ENCODE measurements at regions not wholly inside any gene's neighbourhood (a gene's known extent, or its start where the extent isn't known, plus 50 kb on each side); places are given as distances from the start of the nearest gene placed in this dataset.

DNA sequence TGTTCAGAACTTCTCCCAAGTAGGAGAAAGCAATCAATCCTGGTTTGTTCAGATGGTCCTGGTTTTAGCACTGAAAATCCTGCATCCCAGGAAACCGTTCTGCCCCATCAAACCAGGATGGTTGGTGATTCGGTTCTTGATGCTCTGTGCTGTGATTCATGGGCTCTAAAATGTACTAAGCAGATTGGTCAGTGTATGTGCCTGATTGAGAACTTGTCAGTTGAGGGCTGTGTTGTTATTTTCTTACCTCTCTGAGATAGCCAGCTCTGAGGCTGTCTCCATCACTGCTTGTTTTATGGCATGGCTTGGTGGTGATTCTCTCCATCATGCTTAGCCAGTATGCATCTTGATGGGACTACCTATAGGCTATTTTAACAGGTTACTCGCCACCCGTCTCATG is 246.9 kb upstream of the RBFOX1 start:
- ATAC-seq (replicated peaks in 6 of 8) = no peak

DNA sequence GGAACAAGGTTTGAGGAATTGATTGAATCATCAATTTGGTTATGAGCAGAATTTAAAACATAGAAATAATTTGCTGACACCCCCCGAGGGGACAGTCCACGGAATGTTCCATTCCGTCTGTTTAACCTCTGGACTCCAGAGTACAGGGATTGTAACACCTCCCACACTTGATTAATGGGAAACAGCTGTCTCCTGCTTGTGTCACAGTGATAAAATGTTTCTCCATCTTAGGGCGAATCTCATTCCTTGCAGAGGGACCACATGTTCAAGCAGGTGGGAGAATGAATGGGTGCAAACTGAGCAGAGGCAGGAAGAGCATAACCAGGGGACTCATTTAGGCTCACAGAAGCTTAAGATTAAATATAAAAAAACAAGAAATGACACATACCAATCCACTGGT is 249.5 kb upstream of the RBFOX1 start:
- in situ Hi-C loops (cut with MboI; ENCODE audit: low pct_unique_long_range_greater_than_20kb in 2 of 9, low sequenced_read_pairs in 9 of 9, unreplicated experiment in 9 of 9) = no loop called here
- Histone ChIP-seq H3K4me1 (replicated peaks in 1 of 2) (peaks cover 0 to 39% of the 10 kb centered on the region in 2 donors), H3K27ac (no peak overlapping the region), H3K4me3 (no peak overlapping the region)
- peak in 3 of 8 experiments; percentile 14 to 70 (median 69) for ATAC-seq (replicated peaks in 6 of 8)
- WGBS, 10 experiments = 0 to 60% (median 36%) methylated on average over 1 to 4 of the region's 4 CpGs; no CpG with 5 or more reads in 2 of the 10 experiments

More for the DNA sequence above, 246.9 kb upstream of the RBFOX1 start:
- no peak overlapping the region for H3K27ac ChIP-seq
- peaks cover 0 to 60% of the 10 kb centered on the region in 2 donors for H3K4me1 ChIP-seq (replicated peaks in 1 of 2)
- H3K4me3 ChIP-seq = no peak overlapping the region
- WGBS, 10 experiments = 0 to 90% (median 40%) methylated on average over 1 to 3 of the region's 4 CpGs; no CpG with 5 or more reads in 3 of the 10 experiments
- in situ Hi-C loops (cut with MboI; ENCODE audit: low pct_unique_long_range_greater_than_20kb in 2 of 9, low sequenced_read_pairs in 9 of 9, unreplicated experiment in 9 of 9) = no loop called here

DNA sequence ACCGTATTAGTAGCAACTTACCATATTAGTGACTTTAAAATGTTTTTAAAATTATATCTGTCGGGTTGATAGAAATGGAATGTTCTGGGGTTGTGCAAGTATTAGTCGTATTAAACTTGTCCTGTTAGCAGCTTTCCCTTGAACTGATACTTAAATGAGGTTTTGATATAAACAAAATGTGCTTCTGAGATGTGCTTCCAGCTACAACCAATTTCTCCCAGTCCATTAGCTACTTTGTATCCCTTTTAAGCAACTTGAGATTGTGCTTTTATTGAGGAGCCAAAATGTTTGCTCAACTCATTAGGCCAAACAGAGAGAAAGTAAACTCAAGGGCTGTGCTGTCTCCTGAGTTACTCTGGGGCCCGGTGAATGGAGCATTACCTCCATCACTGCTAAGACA is 255.0 kb upstream of the RBFOX1 start:
- 0 to 88% (median 48%) methylated on average over 1 to 4 of the region's 4 CpGs; no CpG with 5 or more reads in 1 of the 10 experiments for WGBS, 10 experiments
- Histone ChIP-seq H3K27ac (no peak overlapping the region), H3K4me3 (no peak overlapping the region), H3K4me1 (replicated peaks in 1 of 2) (peaks cover 0 to 2% of the 10 kb centered on the region in 2 donors)
- ATAC-seq (replicated peaks in 6 of 8) = no peak
- in situ Hi-C loops (cut with MboI; ENCODE audit: low pct_unique_long_range_greater_than_20kb in 2 of 9, low sequenced_read_pairs in 9 of 9, unreplicated experiment in 9 of 9) = no loop called here

DNA sequence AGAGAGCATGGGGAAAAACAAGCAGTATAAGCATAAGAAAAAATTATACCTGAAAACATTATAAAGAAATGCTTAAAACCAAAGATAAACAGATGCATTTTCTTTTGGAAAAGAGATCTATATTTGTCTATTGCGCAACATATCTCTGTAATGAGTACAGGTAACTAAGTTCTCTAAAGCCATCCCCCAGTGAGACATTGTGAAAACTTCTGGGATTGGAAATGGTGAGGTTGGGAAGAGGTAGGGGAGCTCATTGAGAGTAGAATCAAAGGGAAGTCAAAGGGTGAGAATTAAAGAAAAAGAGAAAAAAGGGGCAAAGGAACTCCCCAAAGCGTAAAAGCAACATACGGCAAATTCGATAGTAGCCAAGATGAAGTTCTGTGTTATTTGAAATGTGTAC is 257.9 kb upstream of the RBFOX1 start:
- Histone ChIP-seq H3K4me3 (no peak overlapping the region), H3K4me1 (replicated peaks in 1 of 2) (no peaks in the 10 kb centered on the region), H3K27ac (no peak overlapping the region)
- WGBS, 10 experiments = 24 to 100% (median 85%) methylated on average over 2 to 4 of the region's 4 CpGs
- in situ Hi-C loops (cut with MboI; ENCODE audit: low pct_unique_long_range_greater_than_20kb in 2 of 9, low sequenced_read_pairs in 9 of 9, unreplicated experiment in 9 of 9) = loop anchor here in 1 of 9 experiments (25.0 kb wide), 1 partner anchor 112 kb away; no protein-coding TSS in a partner anchor
- no peak for ATAC-seq (replicated peaks in 6 of 8)

DNA sequence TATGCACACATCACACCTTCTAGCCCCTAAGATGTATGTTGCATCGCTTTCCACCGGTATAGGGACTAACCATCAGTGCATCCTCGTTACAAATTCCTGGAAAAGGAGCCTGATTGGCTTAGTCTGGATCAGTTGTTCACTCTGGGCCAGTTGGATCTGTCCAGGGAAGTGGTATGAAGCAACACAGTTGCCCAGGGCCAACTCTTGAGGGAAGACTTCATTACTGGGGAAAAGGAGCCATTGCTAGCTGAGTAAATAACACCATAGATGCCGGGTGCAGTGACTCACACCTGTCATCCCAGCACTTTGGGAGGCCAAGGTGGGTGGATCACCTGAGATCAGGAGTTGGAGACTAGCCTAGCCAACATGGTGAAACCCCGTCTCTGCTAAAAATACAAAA is 275.2 kb upstream of the RBFOX1 start:
- Histone ChIP-seq H3K4me3 (no peak overlapping the region), H3K4me1 (replicated peaks in 1 of 2) (peaks cover 0 to 4% of the 10 kb centered on the region in 2 donors), H3K27ac (no peak overlapping the region)
- no peak for ATAC-seq (replicated peaks in 6 of 8)
- in situ Hi-C loops (cut with MboI; ENCODE audit: low pct_unique_long_range_greater_than_20kb in 2 of 9, low sequenced_read_pairs in 9 of 9, unreplicated experiment in 9 of 9) = loop anchor here in 1 of 9 experiments (25.0 kb wide), 1 partner anchor 95 kb away; no protein-coding TSS in a partner anchor
- 0 to 94% (median 11%) methylated on average over 1 to 3 of the region's 5 CpGs; no CpG with 5 or more reads in 3 of the 10 experiments for WGBS, 10 experiments

DNA sequence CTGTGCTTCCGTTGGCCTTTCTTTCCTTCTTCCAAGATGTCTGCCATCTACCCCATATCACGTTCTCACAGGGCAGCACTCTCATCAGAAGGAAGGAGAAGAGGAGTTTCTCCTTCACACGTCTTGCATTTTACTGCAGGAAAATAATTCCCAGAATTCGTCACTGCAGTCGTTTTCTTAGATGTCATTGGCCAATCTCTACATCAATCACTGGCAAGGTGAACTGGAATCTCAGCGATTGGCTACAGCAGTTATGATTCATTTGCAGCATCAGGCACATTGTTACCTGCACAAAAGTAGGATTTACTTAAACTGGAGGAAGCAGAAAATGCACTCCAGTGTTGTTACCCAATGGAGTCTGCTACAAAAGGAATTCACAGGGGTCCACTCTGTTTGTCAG is 277.2 kb upstream of the RBFOX1 start:
- no peak for ATAC-seq (replicated peaks in 6 of 8)
- WGBS, 10 experiments = 3 to 79% (median 56%) methylated on average over 1 to 6 of the region's 6 CpGs
- in situ Hi-C loops (cut with MboI; ENCODE audit: low pct_unique_long_range_greater_than_20kb in 2 of 9, low sequenced_read_pairs in 9 of 9, unreplicated experiment in 9 of 9) = loop anchor here in 1 of 9 experiments (25.0 kb wide), 1 partner anchor 93 kb away; no protein-coding TSS in a partner anchor
- Histone ChIP-seq H3K4me3 (no peak overlapping the region), H3K27ac (no peak overlapping the region), H3K4me1 (replicated peaks in 1 of 2) (peaks cover 0 to 6% of the 10 kb centered on the region in 2 donors)

DNA sequence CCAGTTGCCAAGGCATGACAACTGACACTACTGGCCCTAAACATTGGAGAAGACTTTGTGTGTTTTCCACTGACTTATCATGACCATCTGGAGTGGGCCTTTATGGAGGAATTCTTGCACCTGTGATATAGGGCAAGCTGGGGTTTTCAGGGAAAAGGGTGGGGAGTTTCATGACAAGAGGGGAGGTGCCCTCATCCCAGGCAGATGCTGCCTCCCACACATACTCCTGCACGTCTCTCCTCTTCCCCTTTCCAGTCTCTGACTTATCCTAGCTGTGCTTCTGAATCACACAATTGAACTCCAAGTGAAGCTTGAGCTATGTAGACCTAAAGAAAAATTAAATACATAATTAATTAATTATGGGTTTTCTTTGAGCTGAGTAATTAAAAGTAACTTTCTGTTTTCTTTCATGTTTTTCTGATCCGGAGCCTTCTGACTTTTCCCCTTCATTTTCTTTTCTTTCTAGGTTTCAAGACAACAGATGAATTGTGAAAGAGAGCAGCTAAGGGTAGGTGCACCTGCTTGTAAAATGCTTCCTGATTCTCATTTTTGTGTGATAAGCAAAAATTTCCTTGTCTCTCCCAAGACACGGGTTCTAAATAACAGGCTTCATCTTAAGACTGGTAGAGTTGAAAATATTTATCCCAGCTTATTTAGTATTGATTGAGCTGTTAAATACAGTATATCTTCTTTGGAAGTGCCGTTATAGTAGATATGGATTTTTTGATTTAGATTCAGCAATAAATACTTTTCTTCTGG is 280.9 kb upstream of the RBFOX1 start:
- no peak overlapping the region for H3K4me3 ChIP-seq
- H3K4me1 ChIP-seq (replicated peaks in 1 of 2) = peaks cover 0 to 6% of the 10 kb centered on the region in 2 donors
- no peak overlapping the region for H3K27ac ChIP-seq
- in situ Hi-C loops (cut with MboI; ENCODE audit: low pct_unique_long_range_greater_than_20kb in 2 of 9, low sequenced_read_pairs in 9 of 9, unreplicated experiment in 9 of 9) = loop anchor here in 1 of 9 experiments (25.0 kb wide), 1 partner anchor 89 kb away; no protein-coding TSS in a partner anchor
- 0 to 85% (median 20%) methylated on average over 1 to 4 of the region's 4 CpGs; no CpG with 5 or more reads in 2 of the 10 experiments for WGBS, 10 experiments
- no peak for ATAC-seq (replicated peaks in 6 of 8)

DNA sequence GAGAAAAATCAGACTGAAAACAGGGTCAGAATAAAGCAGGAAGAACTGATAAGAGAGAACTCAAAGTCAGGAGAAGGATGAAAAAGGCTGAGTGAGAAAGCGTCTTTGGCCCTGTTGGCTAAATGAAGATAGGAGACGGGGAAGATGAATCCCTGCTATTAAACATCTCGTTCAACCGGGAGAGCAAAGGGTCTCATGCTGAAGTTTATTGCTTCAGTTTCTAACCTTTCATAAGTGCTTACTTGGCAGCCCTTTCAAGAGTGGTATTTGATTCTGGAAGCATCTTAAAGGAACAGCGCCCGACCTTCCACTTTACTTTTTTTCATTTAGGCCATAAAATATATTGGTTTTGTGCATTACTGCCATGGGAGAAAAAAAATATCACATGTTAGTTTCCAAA is 288.3 kb upstream of the RBFOX1 start:
- Histone ChIP-seq H3K27ac (no peak overlapping the region), H3K4me3 (no peak overlapping the region), H3K4me1 (replicated peaks in 1 of 2) (peaks cover 0 to 12% of the 10 kb centered on the region in 2 donors)
- 0 to 100% (median 54%) methylated on average over 2 to 6 of the region's 6 CpGs; no CpG with 5 or more reads in 1 of the 10 experiments for WGBS, 10 experiments
- no peak for ATAC-seq (replicated peaks in 6 of 8)
- in situ Hi-C loops (cut with MboI; ENCODE audit: low pct_unique_long_range_greater_than_20kb in 2 of 9, low sequenced_read_pairs in 9 of 9, unreplicated experiment in 9 of 9) = loop anchor here in 1 of 9 experiments (25.0 kb wide), 1 partner anchor 268 kb away; no protein-coding TSS in a partner anchor

DNA sequence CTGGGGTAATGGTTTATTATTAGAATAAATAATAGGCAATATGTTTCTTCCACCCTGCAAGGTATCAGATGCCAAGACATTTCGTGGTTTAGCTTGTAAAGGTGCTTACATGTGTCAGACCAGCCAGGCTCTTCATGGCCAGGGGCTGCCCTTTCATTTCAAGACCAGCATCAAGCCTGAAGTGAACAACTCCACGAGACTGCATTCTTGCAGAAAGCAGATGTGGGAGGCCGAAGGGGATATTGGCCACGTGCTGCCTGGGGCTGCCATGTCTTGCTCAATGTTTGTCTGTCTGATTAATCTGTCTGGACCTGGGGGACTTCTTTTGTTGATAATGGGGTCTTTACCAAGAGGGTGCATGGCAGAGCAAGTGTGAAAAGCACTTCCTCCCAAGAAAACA is 294.2 kb upstream of the RBFOX1 start:
- peaks cover 0 to 9% of the 10 kb centered on the region in 2 donors for H3K4me1 ChIP-seq (replicated peaks in 1 of 2)
- in situ Hi-C loops (cut with MboI; ENCODE audit: low pct_unique_long_range_greater_than_20kb in 2 of 9, low sequenced_read_pairs in 9 of 9, unreplicated experiment in 9 of 9) = loop anchor here in 1 of 9 experiments (25.0 kb wide), 1 partner anchor 274 kb away; no protein-coding TSS in a partner anchor
- no peak overlapping the region for H3K4me3 ChIP-seq
- no peak overlapping the region for H3K27ac ChIP-seq
- ATAC-seq (replicated peaks in 6 of 8) = no peak
- 0 to 87% (median 20%) methylated on average over 1 to 3 of the region's 4 CpGs; no CpG with 5 or more reads in 2 of the 10 experiments for WGBS, 10 experiments

DNA sequence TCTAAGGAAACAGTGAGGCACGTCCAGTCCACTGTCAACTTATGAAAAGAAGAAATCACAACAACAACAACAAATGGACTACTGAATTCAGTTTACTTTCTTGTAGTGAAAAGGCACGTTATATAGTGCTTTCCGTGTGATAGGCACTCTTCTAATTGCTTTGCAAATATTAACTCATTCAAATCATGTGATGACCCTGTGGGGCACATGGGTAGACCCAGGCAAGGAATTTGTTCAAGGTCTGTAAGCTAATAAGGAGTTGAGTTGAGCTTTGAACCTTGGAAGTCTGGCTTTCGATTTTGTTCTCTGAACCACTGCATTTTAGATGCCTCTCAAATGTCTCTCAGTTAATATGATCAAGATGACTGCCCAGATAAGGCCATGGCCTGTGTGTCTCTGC is 295.1 kb upstream of the RBFOX1 start:
- no peak overlapping the region for H3K27ac ChIP-seq
- peaks cover 0 to 7% of the 10 kb centered on the region in 2 donors for H3K4me1 ChIP-seq (replicated peaks in 1 of 2)
- in situ Hi-C loops (cut with MboI; ENCODE audit: low pct_unique_long_range_greater_than_20kb in 2 of 9, low sequenced_read_pairs in 9 of 9, unreplicated experiment in 9 of 9) = loop anchor here in 1 of 9 experiments (25.0 kb wide), 1 partner anchor 275 kb away; no protein-coding TSS in a partner anchor
- WGBS, 10 experiments = 0 to 100% (median 67%) methylated on average over 1 to 4 of the region's 4 CpGs; no CpG with 5 or more reads in 2 of the 10 experiments
- no peak for ATAC-seq (replicated peaks in 6 of 8)
- no peak overlapping the region for H3K4me3 ChIP-seq

DNA sequence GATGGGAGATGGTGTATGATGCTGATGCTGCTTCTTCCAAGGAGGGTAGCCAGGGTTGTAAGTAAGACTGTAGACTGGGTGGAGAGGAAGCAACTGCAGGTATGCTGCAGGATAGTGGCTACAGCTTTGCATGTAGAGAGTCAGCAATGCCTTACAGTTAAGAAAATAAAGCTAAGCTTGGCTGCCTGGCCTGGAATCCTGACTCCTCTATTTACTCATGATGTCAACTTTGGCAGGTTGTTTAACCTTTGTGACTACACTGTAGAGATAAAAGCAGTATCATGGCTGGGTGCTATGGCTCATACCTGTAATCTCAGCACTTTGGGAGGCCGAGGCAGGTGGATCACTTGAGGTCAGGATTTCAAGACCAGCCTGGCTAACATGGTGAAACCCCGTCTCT is 301.6 kb upstream of the RBFOX1 start:
- Histone ChIP-seq H3K4me3 (no peak overlapping the region), H3K4me1 (replicated peaks in 1 of 2) (peaks cover 0 to 7% of the 10 kb centered on the region in 2 donors), H3K27ac (no peak overlapping the region)
- 0 to 100% (median 25%) methylated on average over 1 to 2 of the region's 2 CpGs; no CpG with 5 or more reads in 5 of the 10 experiments for WGBS, 10 experiments
- no peak for ATAC-seq (replicated peaks in 6 of 8)
- in situ Hi-C loops (cut with MboI; ENCODE audit: low pct_unique_long_range_greater_than_20kb in 2 of 9, low sequenced_read_pairs in 9 of 9, unreplicated experiment in 9 of 9) = loop anchor here in 1 of 9 experiments (25.0 kb wide), 1 partner anchor 281 kb away; no protein-coding TSS in a partner anchor

DNA sequence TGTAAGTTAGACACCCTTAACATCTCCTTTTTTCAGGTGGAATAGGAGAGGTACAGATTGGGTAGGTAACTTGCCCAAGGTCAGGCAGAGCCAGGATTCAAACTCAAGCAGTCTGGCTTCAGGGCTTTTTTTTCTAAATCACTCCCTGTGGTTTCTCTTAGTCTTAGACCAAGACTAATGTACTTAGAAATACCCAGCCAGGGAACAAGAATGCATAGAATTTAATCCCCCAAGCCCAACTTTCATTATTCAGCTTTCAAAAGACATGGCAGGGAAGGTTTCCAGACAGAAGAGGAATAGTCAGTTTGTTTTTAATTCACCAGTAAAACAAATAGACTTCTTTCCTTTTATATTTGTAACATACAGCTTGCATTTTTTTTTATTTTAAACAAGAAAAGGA is 305.2 kb upstream of the RBFOX1 start:
- Histone ChIP-seq H3K27ac (no peak overlapping the region), H3K4me1 (replicated peaks in 1 of 2) (peaks cover 0 to 15% of the 10 kb centered on the region in 2 donors), H3K4me3 (no peak overlapping the region)
- in situ Hi-C loops (cut with MboI; ENCODE audit: low pct_unique_long_range_greater_than_20kb in 2 of 9, low sequenced_read_pairs in 9 of 9, unreplicated experiment in 9 of 9) = loop anchor here in 1 of 9 experiments (25.0 kb wide), 1 partner anchor 285 kb away; no protein-coding TSS in a partner anchor
- no peak for ATAC-seq (replicated peaks in 6 of 8)

DNA sequence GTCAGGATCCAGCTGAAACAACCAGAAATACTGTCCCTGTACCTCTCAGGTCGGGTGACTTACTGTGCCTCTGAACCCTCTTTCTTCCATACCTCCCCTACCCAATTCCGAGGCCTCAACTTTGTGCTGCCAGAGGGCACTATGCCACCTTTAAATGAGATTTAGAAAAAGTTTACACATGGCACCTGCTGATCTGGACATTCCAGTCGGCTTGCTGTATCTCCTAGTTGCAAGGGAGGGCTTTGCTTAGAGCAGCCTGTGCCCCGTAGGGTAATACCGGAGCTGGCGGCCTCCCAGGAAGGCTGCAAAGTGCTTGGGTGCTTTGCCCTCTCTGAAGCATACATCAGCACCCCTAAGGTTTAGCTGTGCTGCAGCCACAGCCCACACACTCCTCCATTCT is 306.0 kb upstream of the RBFOX1 start:
- Histone ChIP-seq H3K4me1 (replicated peaks in 1 of 2) (peaks cover 0 to 15% of the 10 kb centered on the region in 2 donors), H3K4me3 (no peak overlapping the region), H3K27ac (no peak overlapping the region)
- in situ Hi-C loops (cut with MboI; ENCODE audit: low pct_unique_long_range_greater_than_20kb in 2 of 9, low sequenced_read_pairs in 9 of 9, unreplicated experiment in 9 of 9) = loop anchor here in 1 of 9 experiments (25.0 kb wide), 1 partner anchor 286 kb away; no protein-coding TSS in a partner anchor
- WGBS, 10 experiments = 11 to 93% (median 60%) methylated on average over 1 to 5 of the region's 6 CpGs; no CpG with 5 or more reads in 2 of the 10 experiments
- no peak for ATAC-seq (replicated peaks in 6 of 8)

Measured in motor neuron (in vitro differentiated cells).